Spinal cord (tissue), 9 donors: ENCODE measurements at regions not wholly inside any gene's neighbourhood (a gene's known extent, or its start where the extent isn't known, plus 50 kb on each side); places are given as distances from the start of the nearest gene placed in this dataset.
"Not testable (repeated sequence)": the region's sequence is repeated elsewhere in the genome, so short reads cannot be mapped to it uniquely, and the experiment has no call there.

Experiments used
- DNase-seq, 6 donors: peaks; one replicate each; pipeline versions ENCODE4 v3.0.0 to v3.0.0-alpha.2; 2013 to 2015; ENCODE audit warnings: low spot score in 6 of 6, low read depth in 4 of 6
- H3K27ac ChIP-seq: one replicate; pipeline ENCODE4 v1.5.1; 2013; ENCODE audit warnings: low read depth, low read length, control low read depth
- H3K27me3 ChIP-seq: one replicate; pipeline ENCODE4 v1.6.1; 2013; ENCODE audit warnings: low read length; ENCODE audit not compliant: control insufficient read depth, insufficient read depth
- H3K36me3 ChIP-seq: one replicate; pipeline ENCODE4 v1.6.1; 2013; ENCODE audit warnings: low read length; ENCODE audit not compliant: control insufficient read depth, insufficient read depth
- H3K4me1 ChIP-seq: one replicate; pipeline ENCODE4 v1.6.1; 2013; ENCODE audit warnings: low read length; ENCODE audit not compliant: control insufficient read depth, insufficient read depth
- H3K4me3 ChIP-seq: one replicate; pipeline ENCODE4 v1.5.1; 2013; ENCODE audit warnings: low read depth, low read length, control low read depth
- H3K9me3 ChIP-seq: one replicate; pipeline ENCODE4 v1.6.1; 2013; ENCODE audit warnings: low read length; ENCODE audit not compliant: control insufficient read depth, insufficient read depth
- WGBS: methylation state at CpG from one replicate; pipeline ENCODE4 v1.1.5; 2013; ENCODE audit warnings: missing lambda C conversion rate; ENCODE audit not compliant: insufficient coverage; 5-methylcytosine and 5-hydroxymethylcytosine counted together
- donor health status: healthy.

DNA sequence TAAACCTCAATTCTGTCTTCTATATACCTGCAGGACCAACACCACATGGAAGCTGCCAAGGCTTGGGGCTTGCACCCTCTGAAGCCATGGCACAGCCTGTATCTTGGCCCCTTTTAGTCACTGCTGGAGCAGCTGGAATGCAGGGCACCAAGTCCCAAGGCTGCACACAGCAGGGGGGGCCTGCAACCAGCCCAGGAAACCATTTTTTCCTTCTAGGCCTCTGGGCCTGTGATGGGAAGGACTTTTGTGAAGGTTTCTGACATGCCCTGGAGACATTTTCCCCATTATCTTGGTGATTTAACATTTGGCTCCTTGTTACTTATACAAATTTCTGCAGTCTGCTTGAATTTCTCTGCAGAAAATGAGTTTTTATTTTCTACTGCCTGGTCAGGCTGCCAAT is 123.2 kb upstream of the PCGF5 start:
- DNase-seq = no peak
- Histone ChIP-seq H3K27me3 (no peaks in the 10 kb centered on the region), H3K9me3 (peaks cover 14% of the 10 kb centered on the region), H3K4me1 (no peaks in the 10 kb centered on the region), H3K36me3 (no peaks in the 10 kb centered on the region), H3K4me3 (no peak overlapping the region), H3K27ac (no peak overlapping the region)

DNA sequence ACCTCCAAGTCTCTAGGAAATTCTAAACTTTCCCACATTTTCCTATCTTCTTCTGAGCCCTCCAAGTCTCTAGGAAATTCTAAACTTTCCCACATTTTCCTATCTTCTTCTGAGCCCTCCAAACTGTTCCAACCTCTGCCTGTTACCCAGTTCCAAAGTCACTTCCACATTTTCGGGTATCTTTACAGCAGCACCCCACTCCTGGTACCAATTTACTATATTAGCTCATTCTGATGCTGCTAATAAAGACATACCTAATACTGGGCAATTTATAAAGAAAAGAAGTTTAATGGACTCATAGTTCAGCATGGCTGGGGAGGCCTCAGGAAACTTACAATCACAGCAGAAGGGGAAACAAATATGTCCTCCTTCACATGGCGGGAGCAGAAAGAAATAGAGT is 122.4 kb upstream of the PCGF5 start:
- not testable (repeated sequence) for H3K4me1 ChIP-seq, DNase-seq, H3K4me3 ChIP-seq, H3K36me3 ChIP-seq, H3K27me3 ChIP-seq, H3K27ac ChIP-seq
- no CpG with 5 or more reads among the region's 2 CpGs for WGBS
- peaks cover 11% of the 10 kb centered on the region for H3K9me3 ChIP-seq

GRCh38 chr10:91103384-91104192 is 116.9 kb upstream of the PCGF5 start:
- no peaks in the 10 kb centered on the region for H3K9me3 ChIP-seq
- WGBS = no CpG with 5 or more reads among the region's 5 CpGs
- H3K4me3 ChIP-seq = no peak overlapping the region
- peak overlapping the region; percentile 7 for H3K27ac ChIP-seq
- H3K36me3 ChIP-seq = no peaks in the 10 kb centered on the region
- H3K27me3 ChIP-seq = no peaks in the 10 kb centered on the region
- no peaks in the 10 kb centered on the region for H3K4me1 ChIP-seq
- DNase-seq = peak in 2 of 6 donors; percentile 5 to 14

- Histone ChIP-seq H3K36me3 (no peaks in the 10 kb centered on the region), H3K4me3 (no peak overlapping the region), H3K27me3 (no peaks in the 10 kb centered on the region), H3K4me1 (no peaks in the 10 kb centered on the region), H3K9me3 (no peaks in the 10 kb centered on the region), H3K27ac (no peak overlapping the region)
- DNase-seq = peak in 1 of 6 donors; percentile 23
- WGBS = 72% methylated on average over 8 of the region's 13 CpGs
These were observed 116.0 kb upstream of the PCGF5 start for GRCh38 chr10:91104193-91105041.

- no peaks in the 10 kb centered on the region for H3K36me3 ChIP-seq
- no peak for DNase-seq
- no peaks in the 10 kb centered on the region for H3K9me3 ChIP-seq
- H3K4me1 ChIP-seq = no peaks in the 10 kb centered on the region
- H3K4me3 ChIP-seq = no peak overlapping the region
- no peaks in the 10 kb centered on the region for H3K27me3 ChIP-seq
- WGBS = 91% methylated on average over 2 of the region's 2 CpGs
- H3K27ac ChIP-seq = no peak overlapping the region
These were observed 115.2 kb upstream of the PCGF5 start for GRCh38 chr10:91105269-91105668.

- H3K27ac ChIP-seq = no peak overlapping the region
- H3K4me3 ChIP-seq = no peak overlapping the region
- H3K36me3 ChIP-seq = no peaks in the 10 kb centered on the region
- no peaks in the 10 kb centered on the region for H3K9me3 ChIP-seq
- no peaks in the 10 kb centered on the region for H3K27me3 ChIP-seq
- DNase-seq = no peak
- no peaks in the 10 kb centered on the region for H3K4me1 ChIP-seq
These were observed 111.6 kb upstream of the PCGF5 start for GRCh38 chr10:91108820-91109219.

DNA sequence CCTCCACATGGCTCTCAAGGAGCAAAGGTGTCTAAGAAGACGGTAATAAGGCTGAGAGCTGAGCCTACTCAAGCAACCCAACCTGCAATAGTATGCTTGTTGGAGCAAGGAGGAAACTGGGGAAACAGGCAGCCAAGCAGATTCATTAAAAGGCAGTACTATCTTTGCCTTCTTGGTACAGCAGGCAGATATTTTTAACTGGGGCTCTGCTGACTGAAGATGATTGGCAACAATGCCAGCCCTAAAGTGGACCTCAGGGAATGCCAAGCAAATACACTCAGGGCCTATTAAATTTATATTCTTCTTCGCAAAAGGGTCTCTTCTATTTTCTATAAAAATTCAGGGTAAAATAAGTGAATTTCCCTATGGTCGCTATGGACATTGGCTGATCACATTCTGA is 109.4 kb upstream of the PCGF5 start:
- no peak for DNase-seq
- Histone ChIP-seq H3K27me3 (no peaks in the 10 kb centered on the region), H3K36me3 (no peaks in the 10 kb centered on the region), H3K4me3 (no peak overlapping the region), H3K27ac (no peak overlapping the region), H3K9me3 (no peaks in the 10 kb centered on the region), H3K4me1 (no peaks in the 10 kb centered on the region)
- 100% methylated on average over 1 of the region's 3 CpGs for whole genome bisulfite sequencing

GRCh38 chr10:91115618-91116390 is 104.7 kb upstream of the PCGF5 start:
- H3K9me3 ChIP-seq = no peaks in the 10 kb centered on the region

DNA sequence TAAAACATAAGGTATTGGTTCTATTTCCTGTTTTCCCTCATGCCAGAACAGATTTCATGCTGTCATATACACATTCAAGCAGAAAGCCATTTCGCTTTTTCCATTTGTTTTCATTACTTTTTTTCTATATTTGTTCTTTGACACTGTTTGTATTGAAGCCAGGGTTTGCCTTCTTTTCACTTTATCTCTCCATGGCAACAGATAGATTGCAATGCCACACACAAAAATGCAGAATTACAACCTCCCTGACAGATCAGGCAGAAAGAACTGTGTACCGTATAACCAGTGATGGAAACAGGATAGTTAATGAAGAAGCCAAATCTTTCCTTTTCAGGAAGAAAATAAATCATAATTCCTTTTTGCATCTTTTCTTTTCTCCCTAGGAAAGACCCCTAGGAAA is 103.0 kb upstream of the PCGF5 start:
- Histone ChIP-seq H3K27me3 (no peaks in the 10 kb centered on the region), H3K4me1 (no peaks in the 10 kb centered on the region), H3K27ac (no peak overlapping the region), H3K4me3 (no peak overlapping the region), H3K9me3 (no peaks in the 10 kb centered on the region), H3K36me3 (no peaks in the 10 kb centered on the region)
- no CpG with 5 or more reads among the region's 2 CpGs for WGBS
- DNase-seq = peak in 2 of 6 donors; percentile 41 to 71

More at GRCh38 chr10:91115618-91116390, 104.7 kb upstream of the PCGF5 start:
- H3K36me3 ChIP-seq = no peaks in the 10 kb centered on the region
- no peak overlapping the region for H3K27ac ChIP-seq
- WGBS = 100% methylated on average over 5 of the region's 9 CpGs
- H3K4me3 ChIP-seq = no peak overlapping the region
- no peaks in the 10 kb centered on the region for H3K4me1 ChIP-seq
- H3K27me3 ChIP-seq = no peaks in the 10 kb centered on the region
- DNase-seq = no peak
